Esophagus muscularis mucosa (tissue), 4 donors: ENCODE measurements at regions not wholly inside any gene's neighbourhood (a gene's known extent, or its start where the extent isn't known, plus 50 kb on each side); places are given as distances from the start of the nearest gene placed in this dataset.

Source experiments
- DNase-seq: peaks from one replicate; pipeline ENCODE4 v3.0.0-alpha.2; 2017; ENCODE audit errors: extremely low spot score
- H3K27ac ChIP-seq, 4 donors: fragments of 200-600 bp; sonication (generic); replicated peaks in 1 of 4; 1 replicate in 3 of 4; 2 replicates in 1 of 4; pipeline ENCODE4 v1.5.1; 2016 to 2019; ENCODE audit warnings: mild to moderate bottlenecking in 1 of 4
- H3K27me3 ChIP-seq, 4 donors: fragments of 200-600 bp; sonication (generic); one replicate each; pipeline versions ENCODE4 v1.5.1 to v1.6.0; 2016 to 2019
- H3K36me3 ChIP-seq, 4 donors: fragments of 200-600 bp; sonication (generic); one replicate each; pipeline ENCODE4 v1.5.1; 2016 to 2019
- H3K4me1 ChIP-seq, 4 donors: fragments of 200-600 bp; sonication (generic); one replicate each; pipeline ENCODE4 v1.5.1; 2016 to 2019
- H3K4me3 ChIP-seq, 4 donors: fragments of 200-600 bp; sonication (generic); 1 replicate in 2 of 4; 2 replicates in 2 of 4; pipeline ENCODE4 v1.5.1; 2016 to 2019; ENCODE audit warnings: mild to moderate bottlenecking in 4 of 4, moderate library complexity in 1 of 4
- H3K9me3 ChIP-seq, 4 donors: fragments of 200-600 bp; sonication (generic); 1 replicate in 3 of 4; 2 replicates in 1 of 4; pipeline ENCODE4 v1.5.1; 2016 to 2019
- CTCF ChIP-seq, 3 experiments: fragments of 200-600 bp in 2 of 3; fragments of 450-650 bp in 1 of 3; sonication (generic) in 2 of 3; IDR thresholded peaks; one replicate each; pipeline ENCODE4 v1.5.1; 2017 to 2019; ENCODE audit warnings: antibody characterized with exemption in 3 of 3, mild to moderate bottlenecking in 2 of 3, moderate library complexity in 1 of 3
- EP300 ChIP-seq: sonication (generic); formaldehyde crosslinking; IDR thresholded peaks from one replicate; pipeline ENCODE4 v1.6.1; 2017; ENCODE audit warnings: antibody characterized with exemption
- POLR2A ChIP-seq: fragments of 450-650 bp; IDR thresholded peaks from one replicate; pipeline ENCODE4 v1.6.1; 2017; ENCODE audit warnings: antibody characterized with exemption, moderate library complexity, mild to moderate bottlenecking, low read depth
- POLR2AphosphoS5 ChIP-seq, 2 donors: sonication (generic); formaldehyde crosslinking; IDR thresholded peaks; one replicate each; pipeline ENCODE4 v1.6.1; 2017; ENCODE audit warnings: antibody characterized with exemption in 2 of 2
- WGBS: methylation state at CpG from one replicate; pipeline ENCODE4 v1.1.5; 2018; 5-methylcytosine and 5-hydroxymethylcytosine counted together
- intact Hi-C: fragments of 100-400 bp; cut with DNase I; formaldehyde crosslinking; loops from one replicate; pipeline ENCODE4 v1.15.1; 2023

- DNase-seq, result no peak
- Histone ChIP-seq H3K36me3 (no peaks in the 10 kb centered on the region), H3K4me1 (peaks cover 0 to 8% (median 0%) of the 10 kb centered on the region in 4 donors), H3K27me3 (no peaks in the 10 kb centered on the region), H3K27ac (no peak overlapping the region), H3K4me3 (no peak overlapping the region), H3K9me3 (no peaks in the 10 kb centered on the region)
- 92% methylated on average over 5 of the region's 5 CpGs for WGBS
- TF ChIP-seq POLR2AphosphoS5 (IDR thresholded peaks at IDR 0.05) (no peak), CTCF (IDR thresholded peaks at IDR 0.05) (no peak), POLR2A (no peak), EP300 (no peak)
- intact Hi-C loops, result no loop called here
These were observed 345.5 kb downstream of the EPHA7 start for GRCh38 chr6:93073811-93074210.

GRCh38 chr6:93069856-93070255, 349.5 kb downstream of the EPHA7 start:
- H3K36me3 ChIP-seq, result no peaks in the 10 kb centered on the region
- H3K4me3 ChIP-seq, result no peak overlapping the region
- no peaks in the 10 kb centered on the region for H3K9me3 ChIP-seq
- TF ChIP-seq CTCF (IDR thresholded peaks at IDR 0.05) (no peak), POLR2AphosphoS5 (IDR thresholded peaks at IDR 0.05) (no peak), POLR2A (no peak), EP300 (no peak)
- DNase-seq, result no peak
- H3K27ac ChIP-seq, result no peak overlapping the region
- peaks cover 0 to 8% (median 0%) of the 10 kb centered on the region in 4 donors for H3K4me1 ChIP-seq
- H3K27me3 ChIP-seq, result no peaks in the 10 kb centered on the region
- intact Hi-C loops, result no loop called here
- 85% methylated on average over 1 of the region's 1 CpG for WGBS

- H3K4me1 ChIP-seq, result no peaks in the 10 kb centered on the region
- H3K27ac ChIP-seq, result no peak overlapping the region
- no peaks in the 10 kb centered on the region for H3K36me3 ChIP-seq
- no peak for DNase-seq
- TF ChIP-seq POLR2A (no peak), POLR2AphosphoS5 (IDR thresholded peaks at IDR 0.05) (no peak), EP300 (no peak), CTCF (IDR thresholded peaks at IDR 0.05) (no peak)
- H3K4me3 ChIP-seq, result no peak overlapping the region
- intact Hi-C loops, result no loop called here
- H3K9me3 ChIP-seq, result no peaks in the 10 kb centered on the region
- no peaks in the 10 kb centered on the region for H3K27me3 ChIP-seq
- 70% methylated on average over 3 of the region's 3 CpGs for WGBS
These were observed 359.4 kb downstream of the EPHA7 start for GRCh38 chr6:93059911-93060310.

GRCh38 chr6:93057584-93057983, 361.8 kb downstream of the EPHA7 start:
- Histone ChIP-seq H3K4me1 (no peaks in the 10 kb centered on the region), H3K27me3 (no peaks in the 10 kb centered on the region), H3K27ac (no peak overlapping the region), H3K4me3 (no peak overlapping the region), H3K36me3 (no peaks in the 10 kb centered on the region), H3K9me3 (no peaks in the 10 kb centered on the region)
- no peak for TF ChIP-seq EP300
- no peak for TF ChIP-seq POLR2A
- no peak for TF ChIP-seq CTCF (IDR thresholded peaks at IDR 0.05)
- no peak for TF ChIP-seq POLR2AphosphoS5 (IDR thresholded peaks at IDR 0.05)
- no peak for DNase-seq
- intact Hi-C loops, result no loop called here

- H3K4me3 ChIP-seq, result no peak overlapping the region
- intact Hi-C loops, result no loop called here
- no peaks in the 10 kb centered on the region for H3K36me3 ChIP-seq
- H3K27me3 ChIP-seq, result no peaks in the 10 kb centered on the region
- no peaks in the 10 kb centered on the region for H3K9me3 ChIP-seq
- no peak for DNase-seq
- H3K27ac ChIP-seq, result no peak overlapping the region
- H3K4me1 ChIP-seq, result no peaks in the 10 kb centered on the region
- TF ChIP-seq EP300 (no peak), POLR2AphosphoS5 (IDR thresholded peaks at IDR 0.05) (no peak), CTCF (IDR thresholded peaks at IDR 0.05) (no peak), POLR2A (no peak)
These were observed 371.0 kb downstream of the EPHA7 start for GRCh38 chr6:93048381-93048780.
